ENCODE measurements at regions not wholly inside any gene's neighbourhood (a gene's known extent, or its start where the extent isn't known, plus 50 kb on each side); places are given as distances from the start of the nearest gene placed in this dataset.

DNA sequence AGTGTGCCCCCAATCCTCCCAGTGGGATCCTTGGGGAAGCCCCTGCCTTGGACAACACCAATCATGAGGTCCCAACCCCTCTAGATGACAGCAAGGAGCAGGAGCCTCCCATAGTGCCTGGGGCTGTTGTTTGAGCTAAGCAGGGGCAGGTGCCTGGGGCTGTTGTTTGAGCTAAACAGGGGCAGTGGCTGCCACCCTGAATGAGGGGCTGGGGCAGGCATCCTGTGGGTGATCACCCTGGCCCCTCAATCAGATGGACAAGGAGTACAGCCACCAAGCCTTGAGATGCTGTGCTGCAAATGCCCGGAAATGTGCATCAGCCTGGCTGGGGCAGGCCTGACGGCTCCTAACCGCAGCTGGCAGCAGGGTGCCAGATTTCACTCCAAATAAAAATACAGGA, 66.7 kb downstream of the MYEOV start:
- Histone ChIP-seq H3K4me1 (ENCODE audit: insufficient read depth, low read length) (peaks cover 35% of the 10 kb centered on the region), H3K27ac (ENCODE audit: low read depth, low read length) (peak overlapping the region; percentile 73), H4K20me1 (ENCODE audit: insufficient read depth, low read length) (no peaks in the 10 kb centered on the region), H3K36me3 (ENCODE audit: insufficient read depth, low read length) (no peaks in the 10 kb centered on the region), H3K9me3 (ENCODE audit: low read depth, low read length) (peaks cover 2% of the 10 kb centered on the region), H3K27me3 (ENCODE audit: insufficient read depth, low read length) (no peaks in the 10 kb centered on the region), H3K4me3 (ENCODE audit: insufficient read depth, low read length) (no peak overlapping the region), H3K79me2 (ENCODE audit: insufficient read depth, low read length) (peaks cover 2% of the 10 kb centered on the region), H3K4me2 (ENCODE audit: insufficient read depth, low read length) (peak overlapping the region; percentile 4), H2AFZ (ENCODE audit: low read length) (no peak overlapping the region)
- no peak for DNase-seq (ENCODE audit: insufficient read length, low spot score, missing footprints)
- TF ChIP-seq, protein P1, sequence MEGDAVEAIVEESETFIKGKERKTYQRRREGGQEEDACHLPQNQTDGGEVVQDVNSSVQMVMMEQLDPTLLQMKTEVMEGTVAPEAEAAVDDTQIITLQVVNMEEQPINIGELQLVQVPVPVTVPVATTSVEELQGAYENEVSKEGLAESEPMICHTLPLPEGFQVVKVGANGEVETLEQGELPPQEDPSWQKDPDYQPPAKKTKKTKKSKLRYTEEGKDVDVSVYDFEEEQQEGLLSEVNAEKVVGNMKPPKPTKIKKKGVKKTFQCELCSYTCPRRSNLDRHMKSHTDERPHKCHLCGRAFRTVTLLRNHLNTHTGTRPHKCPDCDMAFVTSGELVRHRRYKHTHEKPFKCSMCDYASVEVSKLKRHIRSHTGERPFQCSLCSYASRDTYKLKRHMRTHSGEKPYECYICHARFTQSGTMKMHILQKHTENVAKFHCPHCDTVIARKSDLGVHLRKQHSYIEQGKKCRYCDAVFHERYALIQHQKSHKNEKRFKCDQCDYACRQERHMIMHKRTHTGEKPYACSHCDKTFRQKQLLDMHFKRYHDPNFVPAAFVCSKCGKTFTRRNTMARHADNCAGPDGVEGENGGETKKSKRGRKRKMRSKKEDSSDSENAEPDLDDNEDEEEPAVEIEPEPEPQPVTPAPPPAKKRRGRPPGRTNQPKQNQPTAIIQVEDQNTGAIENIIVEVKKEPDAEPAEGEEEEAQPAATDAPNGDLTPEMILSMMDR (IDR thresholded peaks at IDR 0.05; ENCODE audit: extremely low read depth, low read depth, low read length): no peak

DNA sequence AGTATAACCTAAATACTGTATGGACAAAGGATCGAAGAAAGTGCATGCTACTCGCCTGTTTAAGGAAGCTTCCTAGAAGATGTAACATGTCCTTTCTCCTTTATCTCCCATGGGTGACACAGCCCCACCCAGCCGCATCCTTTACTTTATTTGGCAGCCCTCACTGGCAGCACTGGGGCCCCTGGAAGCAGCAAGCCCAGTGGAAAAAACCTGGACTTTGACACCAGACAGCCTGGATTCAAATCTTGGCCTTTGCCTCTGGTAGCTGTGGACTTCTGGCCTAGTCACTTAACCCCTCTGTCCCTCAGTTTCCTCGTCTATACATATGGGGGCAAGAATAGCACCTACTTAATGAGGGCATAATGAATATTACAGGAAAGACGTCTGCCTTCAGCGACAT, 67.1 kb downstream of the MYEOV start:
- Histone ChIP-seq H2AFZ (ENCODE audit: low read length) (no peak overlapping the region), H3K4me2 (ENCODE audit: insufficient read depth, low read length) (no peak overlapping the region), H3K4me3 (ENCODE audit: insufficient read depth, low read length) (no peak overlapping the region), H3K9me3 (ENCODE audit: low read depth, low read length) (peaks cover 2% of the 10 kb centered on the region), H4K20me1 (ENCODE audit: insufficient read depth, low read length) (no peaks in the 10 kb centered on the region), H3K79me2 (ENCODE audit: insufficient read depth, low read length) (peaks cover 2% of the 10 kb centered on the region), H3K36me3 (ENCODE audit: insufficient read depth, low read length) (no peaks in the 10 kb centered on the region), H3K27me3 (ENCODE audit: insufficient read depth, low read length) (no peaks in the 10 kb centered on the region), H3K4me1 (ENCODE audit: insufficient read depth, low read length) (peaks cover 31% of the 10 kb centered on the region), H3K27ac (ENCODE audit: low read depth, low read length) (peak overlapping the region; percentile 73)
- DNase-seq (ENCODE audit: insufficient read length, low spot score, missing footprints): no peak
- TF ChIP-seq, protein P1 (IDR thresholded peaks at IDR 0.05; ENCODE audit: extremely low read depth, low read depth, low read length): no peak

DNA sequence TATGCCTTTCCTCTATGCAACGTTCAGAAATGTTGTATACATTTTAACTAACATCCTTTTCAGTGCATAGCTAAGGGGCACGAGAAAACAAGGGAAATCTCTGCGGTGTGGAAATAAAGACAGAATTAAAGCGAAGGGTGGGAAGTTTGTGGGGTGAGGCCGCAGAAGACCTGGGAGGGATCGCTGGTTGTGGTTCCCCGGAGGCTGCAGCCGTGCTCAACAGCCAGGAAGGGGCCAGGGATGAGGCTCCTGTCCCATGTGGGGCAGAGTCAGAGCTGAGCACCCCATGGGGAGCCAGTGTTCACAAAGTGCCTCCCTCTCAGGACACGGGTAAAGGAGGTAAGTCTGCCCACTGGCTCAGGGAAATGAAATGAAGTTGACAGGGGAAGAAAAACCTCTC, 67.5 kb downstream of the MYEOV start:
- no peaks in the 10 kb centered on the region for H3K27me3 ChIP-seq (ENCODE audit: insufficient read depth, low read length)
- H3K4me3 ChIP-seq (ENCODE audit: insufficient read depth, low read length): no peak overlapping the region
- TF ChIP-seq, protein P1 (IDR thresholded peaks at IDR 0.05; ENCODE audit: extremely low read depth, low read depth, low read length): no peak
- DNase-seq (ENCODE audit: insufficient read length, low spot score, missing footprints): no peak
- H4K20me1 ChIP-seq (ENCODE audit: insufficient read depth, low read length): no peaks in the 10 kb centered on the region
- peak overlapping the region; percentile 73 for H3K27ac ChIP-seq (ENCODE audit: low read depth, low read length)
- H3K4me1 ChIP-seq (ENCODE audit: insufficient read depth, low read length): peaks cover 27% of the 10 kb centered on the region
- no peak overlapping the region for H2AFZ ChIP-seq (ENCODE audit: low read length)
- peaks cover 2% of the 10 kb centered on the region for H3K9me3 ChIP-seq (ENCODE audit: low read depth, low read length)
- H3K4me2 ChIP-seq (ENCODE audit: insufficient read depth, low read length): no peak overlapping the region
- H3K79me2 ChIP-seq (ENCODE audit: insufficient read depth, low read length): no peaks in the 10 kb centered on the region
- no peaks in the 10 kb centered on the region for H3K36me3 ChIP-seq (ENCODE audit: insufficient read depth, low read length)

DNA sequence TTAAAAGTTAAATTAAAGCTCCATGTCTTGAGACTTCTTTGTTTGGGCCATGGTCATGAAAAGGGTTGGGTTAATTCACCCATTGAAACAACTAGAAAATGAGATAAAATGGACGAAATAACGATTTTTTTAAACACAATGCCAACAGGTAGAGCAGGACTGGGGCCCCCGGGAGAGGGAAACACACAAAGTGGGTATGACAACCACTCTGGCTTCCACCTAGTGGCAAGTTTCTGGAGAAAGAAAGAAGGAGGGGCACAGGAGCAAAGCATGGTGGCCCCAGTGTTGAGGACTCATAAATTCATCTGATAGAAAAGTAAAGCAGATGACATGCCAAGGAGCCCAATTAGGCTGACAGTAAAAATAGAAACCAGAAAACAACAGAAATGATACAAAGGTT, 68.4 kb downstream of the MYEOV start:
- no peak overlapping the region for H3K4me3 ChIP-seq (ENCODE audit: insufficient read depth, low read length)
- no peak overlapping the region for H3K4me2 ChIP-seq (ENCODE audit: insufficient read depth, low read length)
- H3K4me1 ChIP-seq (ENCODE audit: insufficient read depth, low read length): peaks cover 21% of the 10 kb centered on the region
- no peaks in the 10 kb centered on the region for H3K79me2 ChIP-seq (ENCODE audit: insufficient read depth, low read length)
- TF ChIP-seq, protein P1 (IDR thresholded peaks at IDR 0.05; ENCODE audit: extremely low read depth, low read depth, low read length): peak; percentile 4
- DNase-seq (ENCODE audit: insufficient read length, low spot score, missing footprints): no peak
- H3K27ac ChIP-seq (ENCODE audit: low read depth, low read length): no peak overlapping the region
- H4K20me1 ChIP-seq (ENCODE audit: insufficient read depth, low read length): no peaks in the 10 kb centered on the region
- no peak overlapping the region for H2AFZ ChIP-seq (ENCODE audit: low read length)
- H3K36me3 ChIP-seq (ENCODE audit: insufficient read depth, low read length): no peaks in the 10 kb centered on the region
- H3K27me3 ChIP-seq (ENCODE audit: insufficient read depth, low read length): no peaks in the 10 kb centered on the region
- H3K9me3 ChIP-seq (ENCODE audit: low read depth, low read length): peaks cover 2% of the 10 kb centered on the region
